Adrenal gland (tissue), 5 donors: ENCODE measurements at regions not wholly inside any gene's neighbourhood (a gene's known extent, or its start where the extent isn't known, plus 50 kb on each side); places are given as distances from the start of the nearest gene placed in this dataset.

Experiments
- POLR2A ChIP-seq, 2 donors: fragments of 450-650 bp; IDR thresholded peaks; one replicate each; pipeline ENCODE4 v1.6.1; 2017; ENCODE audit warnings: antibody characterized with exemption in 2 of 2, mild to moderate bottlenecking in 2 of 2, moderate library complexity in 1 of 2
- TF ChIP-seq, protein P1 (sequence below), 6 experiments: fragments of 450-650 bp in 4 of 6; fragments of 200-600 bp in 2 of 6; sonication (generic) in 1 of 6; IDR thresholded peaks; 1 replicate in 5 of 6; 2 replicates in 1 of 6; pipeline versions ENCODE4 v1.5.1 to v1.8.0; 2016 to 2021; ENCODE audit warnings: antibody characterized with exemption in 6 of 6, mild to moderate bottlenecking in 2 of 6, moderate library complexity in 1 of 6
- donor health status: DM: no; HTN: no; CAD: no.

DNA sequence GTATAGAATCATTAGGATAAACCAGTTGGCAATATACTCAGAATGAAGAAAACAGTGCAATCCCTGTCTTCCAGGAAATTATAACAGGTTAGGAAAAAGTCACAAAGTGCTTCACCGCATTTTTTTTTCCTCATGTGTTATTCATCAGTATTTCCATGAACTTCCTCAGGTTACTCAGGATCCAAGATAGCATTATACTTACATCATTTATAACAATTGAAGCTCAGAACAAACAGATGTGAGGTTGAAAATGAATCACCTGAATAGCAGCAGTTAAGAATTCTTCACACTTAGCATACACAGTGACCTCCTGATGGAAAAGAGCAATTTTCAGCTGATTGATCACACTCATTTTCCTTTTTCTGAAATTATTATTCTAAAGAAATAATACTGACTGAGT lies 1040.7 kb upstream of the B3GALT2 start:
- TF ChIP-seq, protein P1, sequence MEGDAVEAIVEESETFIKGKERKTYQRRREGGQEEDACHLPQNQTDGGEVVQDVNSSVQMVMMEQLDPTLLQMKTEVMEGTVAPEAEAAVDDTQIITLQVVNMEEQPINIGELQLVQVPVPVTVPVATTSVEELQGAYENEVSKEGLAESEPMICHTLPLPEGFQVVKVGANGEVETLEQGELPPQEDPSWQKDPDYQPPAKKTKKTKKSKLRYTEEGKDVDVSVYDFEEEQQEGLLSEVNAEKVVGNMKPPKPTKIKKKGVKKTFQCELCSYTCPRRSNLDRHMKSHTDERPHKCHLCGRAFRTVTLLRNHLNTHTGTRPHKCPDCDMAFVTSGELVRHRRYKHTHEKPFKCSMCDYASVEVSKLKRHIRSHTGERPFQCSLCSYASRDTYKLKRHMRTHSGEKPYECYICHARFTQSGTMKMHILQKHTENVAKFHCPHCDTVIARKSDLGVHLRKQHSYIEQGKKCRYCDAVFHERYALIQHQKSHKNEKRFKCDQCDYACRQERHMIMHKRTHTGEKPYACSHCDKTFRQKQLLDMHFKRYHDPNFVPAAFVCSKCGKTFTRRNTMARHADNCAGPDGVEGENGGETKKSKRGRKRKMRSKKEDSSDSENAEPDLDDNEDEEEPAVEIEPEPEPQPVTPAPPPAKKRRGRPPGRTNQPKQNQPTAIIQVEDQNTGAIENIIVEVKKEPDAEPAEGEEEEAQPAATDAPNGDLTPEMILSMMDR (IDR thresholded peaks at IDR 0.05): no peak
- TF ChIP-seq POLR2A (IDR thresholded peaks at IDR 0.05): no peak
